ENCODE measurements at regions not wholly inside any gene's neighbourhood (a gene's known extent, or its start where the extent isn't known, plus 50 kb on each side); places are given as distances from the start of the nearest gene placed in this dataset.

DNA sequence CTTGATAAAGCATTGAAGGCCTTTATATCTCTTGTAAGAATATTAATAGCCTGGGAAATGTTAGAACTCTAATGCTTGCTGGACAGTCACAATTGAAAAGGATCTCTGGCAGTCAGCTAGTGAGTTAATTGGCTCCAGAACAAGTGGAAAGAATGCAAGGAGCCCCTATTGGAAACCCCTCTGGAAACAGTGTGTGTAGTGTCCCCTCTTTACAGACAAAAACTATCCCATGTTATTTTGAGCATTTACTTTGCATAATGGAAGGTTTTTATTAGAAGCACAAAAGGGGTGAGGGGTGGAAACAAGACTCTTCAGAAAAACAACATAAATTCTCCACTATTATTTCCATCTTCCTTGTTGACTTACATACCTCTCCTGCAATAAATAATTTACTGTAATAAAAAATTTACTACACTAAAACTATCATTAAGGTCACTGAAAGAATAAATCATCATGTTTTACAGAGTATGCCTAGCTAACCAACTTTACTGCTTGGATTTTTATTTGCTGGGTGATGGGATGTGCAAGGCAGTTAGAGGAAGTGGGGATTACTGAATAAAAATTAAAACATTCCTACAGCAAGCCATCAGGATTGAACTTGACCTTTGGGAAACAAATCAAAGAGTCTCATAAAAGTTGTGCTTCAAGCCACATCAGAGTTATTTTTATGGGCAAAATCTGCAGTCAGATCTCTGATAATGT lies 610.4 kb downstream of the TBC1D4 start:
- Histone ChIP-seq H2AFZ (ENCODE audit: control insufficient read depth, low read length) (no peak overlapping the region), H3K4me1 (ENCODE audit: control insufficient read depth, extremely low read depth, insufficient read depth, low read length) (peaks cover 3% of the 10 kb centered on the region), H3K9me3 (ENCODE audit: control insufficient read depth, low read depth, low read length) (no peaks in the 10 kb centered on the region), H3K79me2 (ENCODE audit: control insufficient read depth, insufficient read depth, low read length) (no peaks in the 10 kb centered on the region), H3K9ac (ENCODE audit: control insufficient read depth, extremely low read depth, insufficient read depth, low read length) (no peak overlapping the region), H3K9me1 (ENCODE audit: control insufficient read depth, extremely low read depth, insufficient read depth, low read length) (no peaks in the 10 kb centered on the region), H3K36me3 (ENCODE audit: control insufficient read depth in 2 of 2, extremely low read depth in 1 of 2, insufficient read depth in 2 of 2, low read length in 2 of 2) (no peaks in the 10 kb centered on the region), H4K20me1 (ENCODE audit: control insufficient read depth, extremely low read depth, insufficient read depth, low read length) (no peaks in the 10 kb centered on the region), H3K4me2 (ENCODE audit: control insufficient read depth, extremely low read depth, insufficient read depth, low read depth, low read length) (no peak overlapping the region), H3K4me3 (ENCODE audit: control insufficient read depth in 2 of 3, extremely low read depth in 1 of 3, insufficient read depth in 2 of 3, low read depth in 1 of 3, low read length in 3 of 3) (no peak overlapping the region), H3K27me3 (ENCODE audit: control insufficient read depth, extremely low read depth, insufficient read depth, low read length) (no peaks in the 10 kb centered on the region), H3K27ac (ENCODE audit: control insufficient read depth, insufficient read depth, low read length) (no peak overlapping the region)
- no peak for FAIRE-seq
- no peak for DNase-seq (ENCODE audit: low read depth, low spot score)
- TF ChIP-seq CTCF (optimal IDR thresholded peaks at IDR 0.05 in 1 of 3, IDR thresholded peaks at IDR 0.05 in 1 of 3, conservative IDR thresholded peaks at IDR 0.05 in 1 of 3; ENCODE audit: extremely low read depth in 1 of 3, insufficient read depth in 2 of 3, low read length in 3 of 3) (no peak), EZH2 (IDR thresholded peaks at IDR 0.05; ENCODE audit: low read length) (no peak)
- dilution Hi-C loops (cut with MboI; ENCODE audit: extremely low pct_ligation_motif_present, low sequenced_read_pairs): no loop called here

- Histone ChIP-seq H3K9ac (ENCODE audit: control insufficient read depth, extremely low read depth, insufficient read depth, low read length) (no peak overlapping the region), H3K79me2 (ENCODE audit: control insufficient read depth, insufficient read depth, low read length) (no peaks in the 10 kb centered on the region), H3K4me1 (ENCODE audit: control insufficient read depth, extremely low read depth, insufficient read depth, low read length) (peaks cover 3% of the 10 kb centered on the region), H3K9me1 (ENCODE audit: control insufficient read depth, extremely low read depth, insufficient read depth, low read length) (no peaks in the 10 kb centered on the region), H3K36me3 (ENCODE audit: control insufficient read depth in 2 of 2, extremely low read depth in 1 of 2, insufficient read depth in 2 of 2, low read length in 2 of 2) (no peaks in the 10 kb centered on the region), H2AFZ (ENCODE audit: control insufficient read depth, low read length) (no peak overlapping the region), H3K27ac (ENCODE audit: control insufficient read depth, insufficient read depth, low read length) (no peak overlapping the region), H4K20me1 (ENCODE audit: control insufficient read depth, extremely low read depth, insufficient read depth, low read length) (no peaks in the 10 kb centered on the region), H3K4me3 (ENCODE audit: control insufficient read depth in 2 of 3, extremely low read depth in 1 of 3, insufficient read depth in 2 of 3, low read depth in 1 of 3, low read length in 3 of 3) (no peak overlapping the region), H3K9me3 (ENCODE audit: control insufficient read depth, low read depth, low read length) (no peaks in the 10 kb centered on the region), H3K27me3 (ENCODE audit: control insufficient read depth, extremely low read depth, insufficient read depth, low read length) (no peaks in the 10 kb centered on the region), H3K4me2 (ENCODE audit: control insufficient read depth, extremely low read depth, insufficient read depth, low read depth, low read length) (no peak overlapping the region)
- FAIRE-seq (no peak), DNase-seq (ENCODE audit: low read depth, low spot score) (no peak)
- TF ChIP-seq EZH2 (IDR thresholded peaks at IDR 0.05; ENCODE audit: low read length) (no peak), CTCF (optimal IDR thresholded peaks at IDR 0.05 in 1 of 3, IDR thresholded peaks at IDR 0.05 in 1 of 3, conservative IDR thresholded peaks at IDR 0.05 in 1 of 3; ENCODE audit: extremely low read depth in 1 of 3, insufficient read depth in 2 of 3, low read length in 3 of 3) (no peak)
- dilution Hi-C loops (cut with MboI; ENCODE audit: extremely low pct_ligation_motif_present, low sequenced_read_pairs): no loop called here
These were observed 611.1 kb downstream of the TBC1D4 start for GRCh38 chr13:74870865-74871264.
